HG03558 (cell line): ENCODE measurements at regions not wholly inside any gene's neighbourhood (a gene's known extent, or its start where the extent isn't known, plus 50 kb on each side); places are given as distances from the start of the nearest gene placed in this dataset.

Experiments used
- ATAC-seq: cut with Tn5 transposase; IDR thresholded peaks from one replicate; pipeline ENCODE4 v1.9.1; 2021; ENCODE audit warnings: moderate number of reproducible peaks; ENCODE audit not compliant: unreplicated experiment; ENCODE audit errors: extremely low read depth

GRCh38 chr18:56545464-56545863, 92.9 kb downstream of the TXNL1 start:
- ATAC-seq: no peak

- ATAC-seq: no peak
Observed at GRCh38 chr18:56542476-56542875, 95.9 kb downstream of the TXNL1 start.

GRCh38 chr18:56541793-56542192, 96.6 kb downstream of the TXNL1 start:
- ATAC-seq: no peak

GRCh38 chr18:56541340-56541739, 97.1 kb downstream of the TXNL1 start:
- no peak for ATAC-seq

GRCh38 chr18:56538746-56539145, 99.6 kb downstream of the TXNL1 start:
- ATAC-seq: no peak

GRCh38 chr18:56532176-56532840, 106.1 kb downstream of the TXNL1 start:
- ATAC-seq: peak; percentile 80

- no peak for ATAC-seq
Observed at GRCh38 chr18:56522816-56523215, 115.6 kb downstream of the TXNL1 start.

- ATAC-seq: no peak
Observed at GRCh38 chr18:56521263-56521662, 117.1 kb downstream of the TXNL1 start.

- ATAC-seq: no peak
Observed at GRCh38 chr18:56517761-56518160, 120.6 kb downstream of the TXNL1 start.

GRCh38 chr18:56517196-56517595, 121.2 kb downstream of the TXNL1 start:
- ATAC-seq: no peak

GRCh38 chr18:56516789-56517188, 121.6 kb downstream of the TXNL1 start:
- no peak for ATAC-seq

- ATAC-seq: no peak
Observed at GRCh38 chr18:56515522-56515921, 122.9 kb downstream of the TXNL1 start.

- ATAC-seq: no peak
Observed at GRCh38 chr18:56511996-56512395, 126.4 kb downstream of the TXNL1 start.

- ATAC-seq: no peak
Observed at GRCh38 chr18:56510108-56510507, 128.3 kb downstream of the TXNL1 start.

GRCh38 chr18:56509656-56510055, 128.7 kb downstream of the TXNL1 start:
- ATAC-seq: no peak

- no peak for ATAC-seq
Observed at GRCh38 chr18:56508370-56509036, 129.9 kb downstream of the TXNL1 start.

- ATAC-seq: no peak
Observed at GRCh38 chr18:56505971-56506370, 132.4 kb downstream of the TXNL1 start.

GRCh38 chr18:56505293-56505692, 133.1 kb downstream of the TXNL1 start:
- ATAC-seq: no peak

- no peak for ATAC-seq
Observed at GRCh38 chr18:56501896-56502295, 136.5 kb downstream of the TXNL1 start.

GRCh38 chr18:56495884-56496283, 142.5 kb downstream of the TXNL1 start:
- ATAC-seq: no peak

GRCh38 chr18:56493531-56493930, 144.9 kb downstream of the TXNL1 start:
- no peak for ATAC-seq

- no peak for ATAC-seq
Observed at GRCh38 chr18:56492136-56492535, 146.3 kb downstream of the TXNL1 start.
